HL-60 (cell line): ENCODE measurements at regions not wholly inside any gene's neighbourhood (a gene's known extent, or its start where the extent isn't known, plus 50 kb on each side); places are given as distances from the start of the nearest gene placed in this dataset.

Experiments used
- POLR2AphosphoS5 ChIP-seq: IDR thresholded peaks from 2 replicates; pipeline ENCODE4 v1.6.1; 2012; ENCODE audit warnings: low read depth
- TF ChIP-seq, protein P1 (sequence below): IDR thresholded peaks from one replicate; pipeline ENCODE4 v1.5.1; 2011; ENCODE audit warnings: low read length, control low read depth, inconsistent platforms; ENCODE audit not compliant: insufficient read depth
- TF ChIP-seq, protein P2 (sequence below): IDR thresholded peaks from 2 replicates; pipeline ENCODE4 v1.6.1; 2012; ENCODE audit warnings: low read depth; ENCODE audit not compliant: insufficient replicate concordance

DNA sequence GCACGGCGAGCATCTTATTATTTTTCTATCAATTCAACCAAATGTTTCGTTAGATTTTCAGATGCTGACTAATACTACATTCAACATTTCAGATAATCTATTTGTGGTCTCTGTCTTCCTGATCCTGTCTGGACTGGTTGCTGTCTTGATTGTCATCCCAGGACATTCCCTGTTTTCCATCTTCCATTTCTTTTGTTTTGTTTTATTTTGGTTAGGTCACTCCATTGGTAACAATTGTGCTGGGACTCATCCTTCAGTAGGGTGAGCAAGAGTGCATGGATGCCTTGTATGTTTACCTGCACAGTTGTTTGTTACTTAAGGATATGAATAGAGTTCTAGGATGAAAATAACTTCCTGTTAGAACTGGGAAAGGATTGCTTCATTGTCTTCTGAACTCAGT is 55.9 kb upstream of the ACYP2 start:
- TF ChIP-seq, protein P1, sequence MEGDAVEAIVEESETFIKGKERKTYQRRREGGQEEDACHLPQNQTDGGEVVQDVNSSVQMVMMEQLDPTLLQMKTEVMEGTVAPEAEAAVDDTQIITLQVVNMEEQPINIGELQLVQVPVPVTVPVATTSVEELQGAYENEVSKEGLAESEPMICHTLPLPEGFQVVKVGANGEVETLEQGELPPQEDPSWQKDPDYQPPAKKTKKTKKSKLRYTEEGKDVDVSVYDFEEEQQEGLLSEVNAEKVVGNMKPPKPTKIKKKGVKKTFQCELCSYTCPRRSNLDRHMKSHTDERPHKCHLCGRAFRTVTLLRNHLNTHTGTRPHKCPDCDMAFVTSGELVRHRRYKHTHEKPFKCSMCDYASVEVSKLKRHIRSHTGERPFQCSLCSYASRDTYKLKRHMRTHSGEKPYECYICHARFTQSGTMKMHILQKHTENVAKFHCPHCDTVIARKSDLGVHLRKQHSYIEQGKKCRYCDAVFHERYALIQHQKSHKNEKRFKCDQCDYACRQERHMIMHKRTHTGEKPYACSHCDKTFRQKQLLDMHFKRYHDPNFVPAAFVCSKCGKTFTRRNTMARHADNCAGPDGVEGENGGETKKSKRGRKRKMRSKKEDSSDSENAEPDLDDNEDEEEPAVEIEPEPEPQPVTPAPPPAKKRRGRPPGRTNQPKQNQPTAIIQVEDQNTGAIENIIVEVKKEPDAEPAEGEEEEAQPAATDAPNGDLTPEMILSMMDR: no peak
- TF ChIP-seq POLR2AphosphoS5: no peak
- TF ChIP-seq, protein P2, sequence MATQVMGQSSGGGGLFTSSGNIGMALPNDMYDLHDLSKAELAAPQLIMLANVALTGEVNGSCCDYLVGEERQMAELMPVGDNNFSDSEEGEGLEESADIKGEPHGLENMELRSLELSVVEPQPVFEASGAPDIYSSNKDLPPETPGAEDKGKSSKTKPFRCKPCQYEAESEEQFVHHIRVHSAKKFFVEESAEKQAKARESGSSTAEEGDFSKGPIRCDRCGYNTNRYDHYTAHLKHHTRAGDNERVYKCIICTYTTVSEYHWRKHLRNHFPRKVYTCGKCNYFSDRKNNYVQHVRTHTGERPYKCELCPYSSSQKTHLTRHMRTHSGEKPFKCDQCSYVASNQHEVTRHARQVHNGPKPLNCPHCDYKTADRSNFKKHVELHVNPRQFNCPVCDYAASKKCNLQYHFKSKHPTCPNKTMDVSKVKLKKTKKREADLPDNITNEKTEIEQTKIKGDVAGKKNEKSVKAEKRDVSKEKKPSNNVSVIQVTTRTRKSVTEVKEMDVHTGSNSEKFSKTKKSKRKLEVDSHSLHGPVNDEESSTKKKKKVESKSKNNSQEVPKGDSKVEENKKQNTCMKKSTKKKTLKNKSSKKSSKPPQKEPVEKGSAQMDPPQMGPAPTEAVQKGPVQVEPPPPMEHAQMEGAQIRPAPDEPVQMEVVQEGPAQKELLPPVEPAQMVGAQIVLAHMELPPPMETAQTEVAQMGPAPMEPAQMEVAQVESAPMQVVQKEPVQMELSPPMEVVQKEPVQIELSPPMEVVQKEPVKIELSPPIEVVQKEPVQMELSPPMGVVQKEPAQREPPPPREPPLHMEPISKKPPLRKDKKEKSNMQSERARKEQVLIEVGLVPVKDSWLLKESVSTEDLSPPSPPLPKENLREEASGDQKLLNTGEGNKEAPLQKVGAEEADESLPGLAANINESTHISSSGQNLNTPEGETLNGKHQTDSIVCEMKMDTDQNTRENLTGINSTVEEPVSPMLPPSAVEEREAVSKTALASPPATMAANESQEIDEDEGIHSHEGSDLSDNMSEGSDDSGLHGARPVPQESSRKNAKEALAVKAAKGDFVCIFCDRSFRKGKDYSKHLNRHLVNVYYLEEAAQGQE: no peak
